NCI-H1105 (cell line): ENCODE measurements at regions not wholly inside any gene's neighbourhood (a gene's known extent, or its start where the extent isn't known, plus 50 kb on each side); places are given as distances from the start of the nearest gene placed in this dataset.

Source experiments
- DNase-seq: peaks from one replicate; lab custom pipeline; 2025; lab: John Stamatoyannopoulos, UW

GRCh38 chr2:65566617-65567016 is 134.2 kb upstream of the SPRED2 start:
- no peak for DNase-seq

GRCh38 chr2:65565681-65566080 is 133.3 kb upstream of the SPRED2 start:
- DNase-seq, result no peak

- DNase-seq, result no peak
Measured at GRCh38 chr2:65564299-65564698, 131.9 kb upstream of the SPRED2 start.

GRCh38 chr2:65562890-65563289 is 130.5 kb upstream of the SPRED2 start:
- no peak for DNase-seq

- no peak for DNase-seq
Measured at GRCh38 chr2:65558743-65559142, 126.3 kb upstream of the SPRED2 start.

- no peak for DNase-seq
Measured at GRCh38 chr2:65557616-65558573, 125.5 kb upstream of the SPRED2 start.

GRCh38 chr2:65554765-65555591 is 122.6 kb upstream of the SPRED2 start:
- DNase-seq, result no peak

- no peak for DNase-seq
Measured at GRCh38 chr2:65553504-65554074, 121.2 kb upstream of the SPRED2 start.

- DNase-seq, result no peak
Measured at GRCh38 chr2:65551528-65551927, 119.1 kb upstream of the SPRED2 start.

GRCh38 chr2:65550246-65550645 is 117.8 kb upstream of the SPRED2 start:
- DNase-seq, result no peak

- no peak for DNase-seq
Measured at GRCh38 chr2:65549631-65550030, 117.2 kb upstream of the SPRED2 start.

- DNase-seq, result no peak
Measured at GRCh38 chr2:65549257-65549627, 116.8 kb upstream of the SPRED2 start.

- DNase-seq, result no peak
Measured at GRCh38 chr2:65548576-65549256, 116.3 kb upstream of the SPRED2 start.

GRCh38 chr2:65548064-65548463 is 115.7 kb upstream of the SPRED2 start:
- no peak for DNase-seq

GRCh38 chr2:65545837-65546805 is 113.7 kb upstream of the SPRED2 start:
- no peak for DNase-seq

- DNase-seq, result no peak
Measured at GRCh38 chr2:65541773-65542172, 109.4 kb upstream of the SPRED2 start.

GRCh38 chr2:65539633-65540032 is 107.2 kb upstream of the SPRED2 start:
- peak; percentile 69 for DNase-seq

GRCh38 chr2:65537651-65538385 is 105.4 kb upstream of the SPRED2 start:
- no peak for DNase-seq

- no peak for DNase-seq
Measured at GRCh38 chr2:65536596-65536995, 104.2 kb upstream of the SPRED2 start.

GRCh38 chr2:65532937-65533336 is 100.5 kb upstream of the SPRED2 start:
- no peak for DNase-seq
